ENCODE measurements at regions not wholly inside any gene's neighbourhood (a gene's known extent, or its start where the extent isn't known, plus 50 kb on each side); places are given as distances from the start of the nearest gene placed in this dataset.

GRCh38 chr3:88408935-88409334 is 259.2 kb downstream of the C3orf38 start:
- Mint-ChIP-seq H3K36me3 (ENCODE audit: low read depth) (no peaks in the 10 kb centered on the region), H3K4me3 (no peak overlapping the region), H3K4me1 (no peaks in the 10 kb centered on the region), H3K9me3 (no peaks in the 10 kb centered on the region), H3K27ac (no peak overlapping the region), H3K27me3 (ENCODE audit: insufficient read depth) (no peaks in the 10 kb centered on the region)
- no peak for DNase-seq
- H3K36me3 ChIP-seq (ENCODE audit: control insufficient read depth, insufficient read depth, low read length): no peaks in the 10 kb centered on the region
- 82 to 88% methylated on average over 4 to 5 of the region's 5 CpGs for WGBS, 2 experiments (ENCODE audit: insufficient coverage in 1 of 2, insufficient read length in 1 of 2)
- H3K9ac ChIP-seq (ENCODE audit: extremely low read depth, low read length, poor library complexity, severe bottlenecking): no peak overlapping the region
- no peak overlapping the region for H3K4me3 ChIP-seq (ENCODE audit: low read length)
- no peaks in the 10 kb centered on the region for H3K27me3 ChIP-seq (ENCODE audit: control insufficient read depth, insufficient read depth, low read length, poor library complexity, severe bottlenecking)
- no peaks in the 10 kb centered on the region for H3K9me3 ChIP-seq (ENCODE audit: control insufficient read depth, low read length)
- no peak overlapping the region for H3K27ac ChIP-seq (ENCODE audit: low read depth, low read length)
- H3K4me1 ChIP-seq (ENCODE audit: control insufficient read depth, insufficient read depth, low read length): no peaks in the 10 kb centered on the region
- TF ChIP-seq CTCF (conservative IDR thresholded peaks at IDR 0.05): no peak

- Histone ChIP-seq H3K36me3 (ENCODE audit: control insufficient read depth, insufficient read depth, low read length) (no peaks in the 10 kb centered on the region), H3K9ac (ENCODE audit: extremely low read depth, low read length, poor library complexity, severe bottlenecking) (no peak overlapping the region), H3K27me3 (ENCODE audit: control insufficient read depth, insufficient read depth, low read length, poor library complexity, severe bottlenecking) (no peaks in the 10 kb centered on the region), H3K4me3 (ENCODE audit: low read length) (no peak overlapping the region), H3K9me3 (ENCODE audit: control insufficient read depth, low read length) (no peaks in the 10 kb centered on the region), H3K27ac (ENCODE audit: low read depth, low read length) (no peak overlapping the region), H3K4me1 (ENCODE audit: control insufficient read depth, insufficient read depth, low read length) (no peaks in the 10 kb centered on the region)
- DNase-seq: no peak
- no peaks in the 10 kb centered on the region for H3K4me1 Mint-ChIP-seq
- no peak overlapping the region for H3K4me3 Mint-ChIP-seq
- TF ChIP-seq CTCF (conservative IDR thresholded peaks at IDR 0.05): no peak
- H3K36me3 Mint-ChIP-seq (ENCODE audit: low read depth): no peaks in the 10 kb centered on the region
- H3K9me3 Mint-ChIP-seq: no peaks in the 10 kb centered on the region
- H3K27ac Mint-ChIP-seq: no peak overlapping the region
- WGBS, 2 experiments (ENCODE audit: insufficient coverage in 1 of 2, insufficient read length in 1 of 2): 80 to 94% methylated on average over 2 to 3 of the region's 3 CpGs
- H3K27me3 Mint-ChIP-seq (ENCODE audit: insufficient read depth): no peaks in the 10 kb centered on the region
These were observed 260.5 kb downstream of the C3orf38 start for GRCh38 chr3:88410259-88410658.

- Mint-ChIP-seq H3K27ac (no peak overlapping the region), H3K9me3 (no peaks in the 10 kb centered on the region), H3K4me3 (no peak overlapping the region), H3K27me3 (ENCODE audit: insufficient read depth) (no peaks in the 10 kb centered on the region), H3K4me1 (no peaks in the 10 kb centered on the region), H3K36me3 (ENCODE audit: low read depth) (no peaks in the 10 kb centered on the region)
- TF ChIP-seq CTCF (conservative IDR thresholded peaks at IDR 0.05): no peak
- DNase-seq: no peak
- H3K9ac ChIP-seq (ENCODE audit: extremely low read depth, low read length, poor library complexity, severe bottlenecking): no peak overlapping the region
- no peak overlapping the region for H3K4me3 ChIP-seq (ENCODE audit: low read length)
- no peaks in the 10 kb centered on the region for H3K9me3 ChIP-seq (ENCODE audit: control insufficient read depth, low read length)
- no peak overlapping the region for H3K27ac ChIP-seq (ENCODE audit: low read depth, low read length)
- H3K27me3 ChIP-seq (ENCODE audit: control insufficient read depth, insufficient read depth, low read length, poor library complexity, severe bottlenecking): no peaks in the 10 kb centered on the region
- 80 to 100% methylated on average over 1 of the region's 1 CpG for WGBS, 2 experiments (ENCODE audit: insufficient coverage in 1 of 2, insufficient read length in 1 of 2)
- no peaks in the 10 kb centered on the region for H3K4me1 ChIP-seq (ENCODE audit: control insufficient read depth, insufficient read depth, low read length)
- no peaks in the 10 kb centered on the region for H3K36me3 ChIP-seq (ENCODE audit: control insufficient read depth, insufficient read depth, low read length)
These were observed 262.6 kb downstream of the C3orf38 start for GRCh38 chr3:88412346-88412745.

Measured in endodermal cell (in vitro differentiated cells).